ENCODE measurements at regions not wholly inside any gene's neighbourhood (a gene's known extent, or its start where the extent isn't known, plus 50 kb on each side); places are given as distances from the start of the nearest gene placed in this dataset.

- in situ Hi-C loops (cut with MboI; ENCODE audit: low pct_unique_long_range_greater_than_20kb, low sequenced_read_pairs, unreplicated experiment): no loop called here
- no peak for DNase-seq (ENCODE audit: low spot score)
- TF ChIP-seq CTCF (IDR thresholded peaks at IDR 0.05; ENCODE audit: extremely low read depth, insufficient read depth, missing control alignments): no peak
These were observed 376.4 kb downstream of the PLPP3 start for GRCh38 chr1:56202796-56203492.

- no peak for TF ChIP-seq CTCF (IDR thresholded peaks at IDR 0.05; ENCODE audit: extremely low read depth, insufficient read depth, missing control alignments)
- in situ Hi-C loops (cut with MboI; ENCODE audit: low pct_unique_long_range_greater_than_20kb, low sequenced_read_pairs, unreplicated experiment): no loop called here
- DNase-seq (ENCODE audit: low spot score): no peak
These were observed 377.2 kb downstream of the PLPP3 start for GRCh38 chr1:56202186-56202585.

- TF ChIP-seq CTCF (IDR thresholded peaks at IDR 0.05; ENCODE audit: extremely low read depth, insufficient read depth, missing control alignments): no peak
- in situ Hi-C loops (cut with MboI; ENCODE audit: low pct_unique_long_range_greater_than_20kb, low sequenced_read_pairs, unreplicated experiment): no loop called here
- DNase-seq (ENCODE audit: low spot score): no peak
These were observed 378.5 kb downstream of the PLPP3 start for GRCh38 chr1:56200896-56201295.

GRCh38 chr1:56200442-56200841 lies 378.9 kb downstream of the PLPP3 start:
- DNase-seq (ENCODE audit: low spot score): no peak
- in situ Hi-C loops (cut with MboI; ENCODE audit: low pct_unique_long_range_greater_than_20kb, low sequenced_read_pairs, unreplicated experiment): no loop called here
- TF ChIP-seq CTCF (IDR thresholded peaks at IDR 0.05; ENCODE audit: extremely low read depth, insufficient read depth, missing control alignments): no peak

GRCh38 chr1:56199956-56200355 lies 379.4 kb downstream of the PLPP3 start:
- TF ChIP-seq CTCF (IDR thresholded peaks at IDR 0.05; ENCODE audit: extremely low read depth, insufficient read depth, missing control alignments): no peak
- no peak for DNase-seq (ENCODE audit: low spot score)
- in situ Hi-C loops (cut with MboI; ENCODE audit: low pct_unique_long_range_greater_than_20kb, low sequenced_read_pairs, unreplicated experiment): no loop called here

GRCh38 chr1:56199061-56199460 lies 380.3 kb downstream of the PLPP3 start:
- in situ Hi-C loops (cut with MboI; ENCODE audit: low pct_unique_long_range_greater_than_20kb, low sequenced_read_pairs, unreplicated experiment): no loop called here
- no peak for DNase-seq (ENCODE audit: low spot score)
- TF ChIP-seq CTCF (IDR thresholded peaks at IDR 0.05; ENCODE audit: extremely low read depth, insufficient read depth, missing control alignments): no peak
